ENCODE measurements at regions not wholly inside any gene's neighbourhood (a gene's known extent, or its start where the extent isn't known, plus 50 kb on each side); places are given as distances from the start of the nearest gene placed in this dataset.
"Not testable (repeated sequence)": the region's sequence is repeated elsewhere in the genome, so short reads cannot be mapped to it uniquely, and the experiment has no call there.

DNA sequence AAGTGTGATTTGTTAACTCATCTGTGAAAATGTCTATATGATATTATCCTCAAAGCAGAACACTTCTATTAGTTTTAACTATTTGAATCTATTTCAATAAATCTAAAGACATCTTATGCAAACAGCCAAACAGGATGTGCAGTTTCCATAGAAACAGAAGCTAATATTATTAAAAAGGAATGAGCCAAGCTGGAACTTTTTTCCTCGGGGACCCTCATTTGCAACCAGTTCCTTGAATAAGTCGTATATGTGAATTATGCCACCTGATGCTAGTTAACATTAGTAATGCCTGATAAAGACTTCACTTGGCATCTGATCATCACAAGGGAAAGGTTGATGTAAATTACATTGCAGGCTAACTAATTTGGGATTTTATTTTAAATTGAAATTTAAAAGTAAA is 216.9 kb upstream of the SMLR1 start:
- no peak for DNase-seq (ENCODE audit: low read depth, low spot score)

DNA sequence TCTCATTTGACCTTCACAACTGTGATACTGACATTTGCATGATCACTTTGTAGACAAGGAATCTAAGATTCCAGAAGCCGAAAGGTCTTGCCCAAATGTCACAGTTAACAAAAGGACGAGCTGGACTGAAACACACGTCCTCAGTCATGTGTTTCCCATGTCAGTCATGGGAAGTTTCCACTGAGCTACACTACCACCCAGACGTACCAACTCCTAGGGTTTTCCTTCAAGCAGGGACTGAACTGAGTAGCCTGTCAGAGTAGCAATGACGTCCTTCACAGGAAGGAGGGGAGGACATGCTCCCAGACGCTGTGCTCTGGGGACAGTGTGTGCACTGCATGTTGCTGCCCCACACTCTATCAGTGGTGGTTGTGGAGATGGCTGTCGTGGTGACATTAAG is 215.8 kb upstream of the SMLR1 start:
- DNase-seq (ENCODE audit: low read depth, low spot score) = no peak

DNA sequence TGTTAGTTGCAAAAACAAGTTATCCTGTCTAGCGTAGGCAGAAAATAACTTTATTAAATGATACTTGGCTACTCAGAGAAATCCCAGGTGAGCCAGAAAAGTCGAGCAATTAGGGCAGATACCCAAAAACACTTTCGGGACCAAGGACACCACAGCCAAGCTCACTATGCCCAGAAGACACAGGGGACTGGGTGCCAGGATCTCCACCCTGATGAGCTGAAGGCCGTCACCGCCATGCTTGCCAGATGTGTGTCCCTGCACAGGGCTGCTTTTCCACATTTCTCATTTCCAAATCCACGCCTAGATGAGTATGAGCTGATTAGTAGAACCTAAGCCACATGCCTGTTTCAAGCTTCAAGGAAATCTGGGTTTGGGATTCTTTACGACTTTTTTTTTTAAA is 214.0 kb upstream of the SMLR1 start:
- DNase-seq (ENCODE audit: low read depth, low spot score) = no peak

DNA sequence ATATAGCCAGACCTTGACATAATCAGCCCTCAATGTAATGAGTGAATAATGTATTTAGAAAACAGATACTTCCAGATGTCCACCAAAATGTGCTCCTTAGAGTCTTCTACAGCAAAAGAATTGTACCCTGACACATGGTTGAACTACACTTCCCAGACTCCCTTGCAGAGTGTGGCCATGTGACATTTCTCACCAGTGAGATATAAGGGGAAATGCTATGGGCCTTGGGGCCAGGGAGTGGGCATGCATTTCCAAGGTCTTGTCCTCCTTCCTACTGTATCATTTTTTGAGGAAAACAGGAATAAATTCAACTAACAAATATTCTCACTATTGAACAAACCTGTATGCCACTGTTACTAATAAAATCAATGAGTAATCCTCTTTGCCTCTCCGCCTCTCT is 211.4 kb upstream of the SMLR1 start:
- no peak for DNase-seq (ENCODE audit: low read depth, low spot score)

DNA sequence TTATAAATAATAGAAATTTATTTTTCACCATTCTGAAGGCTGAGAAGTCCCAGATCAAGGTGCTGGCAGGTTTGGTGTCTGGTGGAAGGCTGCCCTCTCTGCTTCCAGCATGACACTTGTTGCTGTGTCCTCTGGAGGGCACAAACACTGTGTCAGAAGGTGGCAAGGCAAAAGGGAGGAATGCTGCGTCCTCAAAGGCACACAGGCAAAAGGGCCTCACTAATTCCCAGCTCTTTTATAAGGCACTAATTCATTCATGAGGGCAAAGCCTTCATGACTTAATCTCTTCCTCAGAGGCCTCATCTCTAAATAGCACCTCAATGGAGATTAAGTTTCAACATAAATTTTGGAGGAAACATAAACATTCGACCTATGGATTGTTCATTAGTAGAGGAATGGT is 209.5 kb upstream of the SMLR1 start:
- DNase-seq (ENCODE audit: low read depth, low spot score) = no peak

DNA sequence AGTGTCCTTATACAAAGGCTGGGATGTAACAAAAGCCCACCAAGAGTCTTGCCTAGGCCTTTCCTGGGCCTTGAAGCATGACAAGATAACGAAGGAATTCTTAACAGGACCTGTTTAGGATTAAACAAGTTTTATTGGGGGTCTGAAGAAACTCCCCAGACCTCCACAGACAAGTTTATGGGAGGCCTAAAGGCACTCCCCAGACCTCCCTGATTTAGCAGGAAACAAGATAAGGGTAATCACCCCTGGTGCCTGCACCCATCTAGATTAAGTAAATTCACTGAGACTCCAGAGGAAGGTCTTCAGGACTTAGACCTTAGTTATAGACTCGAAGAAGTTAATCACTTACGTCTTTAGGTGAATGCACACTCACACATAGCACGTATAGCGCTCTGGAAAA is 208.4 kb upstream of the SMLR1 start:
- DNase-seq (ENCODE audit: low read depth, low spot score) = not testable (repeated sequence)

DNA sequence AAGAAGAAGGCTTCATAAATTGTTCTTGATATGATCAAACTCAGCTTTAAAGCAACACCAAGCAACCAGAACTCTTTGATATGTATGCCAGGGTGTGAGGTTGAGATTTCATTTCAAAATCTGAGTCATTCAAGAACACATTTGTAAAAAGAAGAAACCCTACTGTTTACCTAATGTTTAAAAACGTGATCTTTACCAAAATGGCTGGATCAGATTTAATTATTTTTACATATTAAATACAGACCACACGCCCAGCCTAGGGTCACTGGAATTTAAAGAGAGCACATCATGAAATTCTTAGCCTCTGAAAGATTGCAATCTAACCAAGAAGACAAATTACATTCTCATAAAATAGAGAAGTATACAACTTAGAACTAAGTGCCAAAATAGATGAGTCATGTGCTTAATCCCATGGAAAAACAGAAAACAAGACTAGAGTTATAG is 206.8 kb upstream of the SMLR1 start:
- DNase-seq (ENCODE audit: low read depth, low spot score) = no peak

DNA sequence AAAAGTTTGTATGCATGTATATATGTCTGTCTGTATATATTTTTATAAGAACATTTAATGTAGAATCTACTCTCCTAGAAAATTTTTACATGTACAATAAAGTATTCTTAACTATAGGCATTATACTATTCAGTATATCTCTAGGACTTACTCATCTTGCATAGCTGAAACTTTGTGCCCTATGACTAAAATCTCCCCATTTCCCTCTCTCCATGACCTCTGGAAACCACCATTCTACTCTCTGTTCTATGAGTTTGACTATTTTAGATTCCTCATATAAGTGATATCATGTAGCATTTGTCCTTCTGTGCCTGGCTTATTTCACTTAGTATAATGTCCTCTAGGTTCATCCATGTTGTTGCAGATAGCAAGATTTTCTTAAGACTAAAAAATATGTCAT is 205.1 kb upstream of the SMLR1 start:
- DNase-seq (ENCODE audit: low read depth, low spot score) = no peak

DNA sequence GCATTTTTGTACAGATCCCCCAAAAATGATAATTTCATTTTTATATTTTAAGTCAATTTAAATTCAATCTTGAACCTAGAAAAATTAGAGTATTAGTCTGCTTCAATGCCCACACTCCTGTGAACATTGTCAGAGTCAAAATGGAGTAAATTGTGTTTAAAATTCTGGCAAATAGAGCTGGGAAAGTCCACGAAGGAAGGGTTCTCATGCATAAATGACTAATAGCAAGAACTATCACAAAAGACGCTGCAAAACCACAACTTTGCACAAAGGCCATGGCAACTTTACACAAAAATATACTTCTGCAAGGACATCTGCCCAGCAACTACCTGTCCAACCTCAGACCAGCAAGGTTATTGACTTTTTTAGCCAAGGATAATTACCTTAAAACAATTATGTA is 203.2 kb upstream of the SMLR1 start:
- DNase-seq (ENCODE audit: low read depth, low spot score) = no peak

DNA sequence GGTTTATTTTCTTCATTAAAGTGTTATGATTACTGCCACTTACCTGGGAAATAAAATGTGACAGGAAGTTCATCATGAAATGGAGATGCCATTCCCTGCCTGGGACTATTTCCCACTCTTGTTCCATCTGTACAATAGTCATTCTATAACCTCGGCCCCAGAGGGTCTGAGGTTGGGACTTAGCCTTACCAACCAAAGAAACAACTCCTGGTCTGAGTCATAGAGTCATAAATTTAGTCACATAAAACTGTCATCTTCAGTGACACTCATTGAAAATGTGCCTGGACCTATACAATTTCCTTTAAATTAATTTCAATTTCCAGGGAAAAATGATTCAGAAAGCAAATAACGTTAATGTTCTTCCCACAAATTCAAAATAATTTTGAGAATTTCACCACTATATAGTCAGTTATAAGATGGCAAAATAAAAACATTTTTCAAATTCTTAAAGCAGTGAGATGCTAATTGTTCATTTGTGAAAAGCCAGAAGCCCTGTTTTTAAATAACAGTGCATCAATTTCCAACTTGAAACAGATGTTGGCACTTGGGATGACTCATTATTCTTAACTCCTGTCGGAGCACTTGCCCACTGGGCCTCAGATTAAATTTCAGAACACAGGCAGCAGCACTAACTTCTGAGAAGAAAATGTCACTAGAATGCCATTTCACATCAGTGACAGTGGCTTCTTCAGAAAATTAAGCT is 201.2 kb upstream of the SMLR1 start:
- DNase-seq (ENCODE audit: low read depth, low spot score) = no peak

DNA sequence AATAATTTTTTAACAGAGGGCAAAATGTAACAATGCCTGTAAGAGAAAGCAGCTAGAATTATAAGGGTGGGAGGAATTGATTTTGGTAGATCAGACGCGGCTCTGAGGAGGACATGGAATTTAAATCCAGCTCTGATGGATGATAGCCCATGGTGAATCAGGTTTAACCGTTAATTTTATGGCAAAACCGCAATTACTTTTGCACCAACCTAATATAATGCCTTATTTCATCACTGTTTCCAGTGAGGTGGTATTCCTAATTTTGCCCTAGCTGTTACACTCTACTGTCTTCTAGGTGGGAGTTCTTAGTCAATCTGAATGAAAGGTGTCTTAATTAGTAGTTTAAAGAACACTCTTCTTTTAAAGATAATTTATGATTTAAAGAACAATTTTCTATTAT is 198.3 kb upstream of the SMLR1 start:
- no peak for DNase-seq (ENCODE audit: low read depth, low spot score)

DNA sequence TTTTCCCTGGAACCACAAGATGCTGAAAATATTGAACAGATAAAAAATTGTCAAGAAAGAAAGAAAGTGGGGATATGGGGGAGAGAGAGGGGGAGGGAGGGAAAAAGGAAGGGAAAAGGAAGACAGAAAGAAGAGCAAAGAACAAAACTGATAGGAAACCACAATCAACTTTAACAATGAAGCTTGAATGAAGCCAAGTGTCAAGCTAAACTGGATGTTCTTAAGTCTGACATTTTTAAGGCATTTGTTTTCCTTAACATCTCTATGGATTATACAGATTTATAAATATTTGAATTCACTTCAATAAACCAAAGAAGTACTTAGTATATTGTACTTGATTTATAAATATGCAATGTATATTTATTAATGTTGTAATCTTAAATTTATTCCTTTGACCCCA is 197.6 kb upstream of the SMLR1 start:
- no peak for DNase-seq (ENCODE audit: low read depth, low spot score)

DNA sequence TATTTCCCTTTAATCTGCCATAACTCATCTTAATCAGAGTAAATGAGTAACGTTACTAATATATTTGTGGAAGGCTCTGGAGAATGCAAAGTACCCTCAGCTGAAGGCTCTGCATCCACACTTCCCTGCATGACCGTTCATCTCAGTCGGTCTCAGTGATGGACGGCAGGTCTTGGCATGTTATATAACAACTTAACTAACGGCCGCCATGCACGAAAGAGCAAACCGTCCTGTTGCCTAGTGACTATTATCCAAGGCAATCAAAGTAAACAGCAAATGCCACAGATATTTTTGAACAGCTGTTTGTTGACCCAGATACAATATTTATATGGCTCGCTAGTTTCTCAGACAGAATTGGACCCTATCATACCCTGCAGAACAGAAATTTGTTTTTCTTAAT is 194.9 kb upstream of the SMLR1 start:
- no peak for DNase-seq (ENCODE audit: low read depth, low spot score)

DNA sequence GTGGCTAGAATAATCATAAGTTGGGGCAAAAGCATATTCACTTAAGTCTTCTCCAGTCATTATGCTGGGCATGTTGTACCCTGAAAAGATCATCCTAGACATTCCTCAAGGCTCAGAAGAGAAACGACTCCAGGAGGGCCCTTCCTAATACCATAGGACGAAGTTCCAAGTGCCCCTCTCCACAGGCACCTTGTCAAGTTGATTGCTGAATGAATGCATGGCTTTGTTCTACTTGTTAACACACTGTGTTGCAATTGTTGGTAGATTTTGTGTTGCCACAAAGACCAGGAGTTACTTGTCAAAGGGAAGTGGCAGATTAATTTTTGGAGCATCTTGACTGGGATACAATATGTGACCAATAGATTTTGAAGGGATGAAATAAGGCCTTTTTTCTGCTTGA is 194.3 kb upstream of the SMLR1 start:
- DNase-seq (ENCODE audit: low read depth, low spot score) = no peak

DNA sequence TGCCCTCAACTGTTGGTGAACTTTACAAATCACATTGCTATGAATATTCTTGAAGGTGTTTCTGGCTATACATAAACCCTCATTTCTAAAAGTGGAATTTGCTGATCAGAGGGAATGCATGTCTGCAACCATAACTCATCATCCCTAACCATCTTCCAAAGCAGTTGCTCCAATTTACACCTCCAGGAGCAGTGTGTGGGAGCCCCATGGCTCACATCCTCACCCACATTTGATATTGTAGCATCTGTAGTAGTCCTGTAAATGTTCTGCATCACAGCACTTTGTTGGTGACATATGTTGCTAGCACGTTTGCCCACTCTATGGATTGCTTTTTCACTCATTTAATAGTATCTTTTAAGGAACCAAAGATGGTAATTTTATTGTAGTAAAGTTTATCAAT is 183.8 kb upstream of the SMLR1 start:
- no peak for DNase-seq (ENCODE audit: low read depth, low spot score)

DNA sequence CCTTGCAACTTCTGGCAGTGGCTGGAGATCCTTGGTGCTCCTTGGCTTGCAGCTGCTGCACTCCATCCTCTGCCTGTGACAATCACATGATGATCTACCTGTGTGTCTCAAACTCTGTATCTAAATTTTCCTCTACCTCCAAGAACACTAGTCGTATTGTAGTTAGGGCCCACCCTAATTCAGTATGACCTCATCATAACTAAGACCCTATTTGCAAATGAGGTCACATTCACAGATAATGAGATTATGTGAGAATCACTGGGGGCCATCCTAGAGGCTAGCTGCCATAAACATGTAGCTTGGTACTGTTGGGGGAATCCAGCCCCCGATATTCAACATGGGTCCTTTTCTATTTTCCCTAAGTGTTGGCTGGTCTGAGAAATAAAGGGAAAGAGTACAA is 183.0 kb upstream of the SMLR1 start:
- no peak for DNase-seq (ENCODE audit: low read depth, low spot score)

DNA sequence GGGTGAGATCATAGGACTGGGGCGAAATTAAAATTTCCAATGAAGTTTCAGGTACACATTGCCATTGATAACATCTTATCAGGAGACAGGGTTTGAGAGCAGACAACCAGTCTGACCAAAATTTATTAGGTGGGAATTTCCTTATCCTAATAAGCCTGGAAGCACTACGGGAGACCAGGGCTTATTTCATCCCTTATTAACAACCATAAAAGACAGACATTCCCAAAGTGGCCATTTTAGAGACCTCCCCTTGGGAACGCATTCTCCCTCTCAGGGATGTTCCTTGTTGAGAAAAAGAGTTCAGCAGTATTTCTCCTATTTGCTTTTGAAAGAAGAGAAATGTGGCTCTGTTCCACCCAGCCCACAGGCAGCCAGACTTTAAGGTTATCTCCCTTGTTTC is 182.4 kb upstream of the SMLR1 start:
- DNase-seq (ENCODE audit: low read depth, low spot score) = not testable (repeated sequence)

DNA sequence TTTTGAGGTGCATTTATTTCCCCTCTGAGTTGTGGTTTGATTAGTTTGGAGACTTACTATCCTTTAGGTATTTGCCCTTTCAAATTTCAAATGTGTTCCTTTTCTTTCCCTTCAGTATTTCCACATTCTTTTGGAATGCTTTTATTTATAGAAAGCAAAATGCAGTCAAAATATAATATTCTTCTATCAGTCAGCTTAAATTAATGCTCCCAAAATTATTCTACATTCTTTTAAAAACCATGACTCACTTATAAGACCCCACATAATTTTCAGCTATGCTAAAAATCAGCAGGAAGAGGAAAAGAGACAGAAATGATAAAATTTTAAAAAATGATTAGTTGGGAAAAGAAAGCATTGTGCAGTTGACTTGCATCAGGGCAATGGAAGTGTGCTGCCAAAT is 180.0 kb upstream of the SMLR1 start:
- no peak for DNase-seq (ENCODE audit: low read depth, low spot score)

DNA sequence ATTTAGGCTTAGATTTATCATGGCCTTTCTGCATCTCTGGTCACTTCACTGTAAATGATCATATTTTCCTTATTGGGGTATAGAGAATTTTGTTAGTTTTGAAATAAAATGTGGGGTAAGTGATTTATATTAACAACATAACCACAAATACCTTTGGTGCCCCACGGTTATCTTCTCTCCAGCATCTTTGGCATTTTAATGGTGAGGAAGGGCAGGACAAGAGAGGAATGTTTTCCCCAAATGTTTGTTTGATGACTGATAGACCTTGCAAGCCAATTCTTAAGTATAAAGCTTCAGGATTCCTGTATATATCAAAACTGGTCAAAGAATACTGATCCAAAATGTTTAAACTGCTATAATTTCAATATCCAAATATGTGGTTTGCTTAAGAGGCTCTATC is 171.6 kb upstream of the SMLR1 start:
- no peak for DNase-seq (ENCODE audit: low read depth, low spot score)

DNA sequence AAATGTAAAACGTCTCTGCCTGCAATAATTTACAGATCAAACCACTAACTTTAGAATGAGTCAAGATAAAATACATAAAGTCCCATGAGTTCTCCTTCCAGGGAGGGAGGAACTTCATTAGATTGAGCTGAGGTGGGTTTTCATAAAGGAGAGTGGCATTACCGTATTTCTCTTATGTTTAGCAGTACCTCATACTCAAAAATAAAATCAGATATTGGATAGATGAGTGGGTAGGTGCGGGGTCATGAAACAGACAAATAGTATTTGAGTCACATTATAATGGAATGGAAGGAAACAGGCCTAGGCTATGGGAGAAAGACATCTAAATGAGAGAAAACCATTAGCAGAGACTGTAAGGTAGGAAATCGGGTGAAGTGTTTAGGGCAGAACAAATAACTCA is 166.1 kb upstream of the SMLR1 start:
- DNase-seq (ENCODE audit: low read depth, low spot score) = no peak

DNA sequence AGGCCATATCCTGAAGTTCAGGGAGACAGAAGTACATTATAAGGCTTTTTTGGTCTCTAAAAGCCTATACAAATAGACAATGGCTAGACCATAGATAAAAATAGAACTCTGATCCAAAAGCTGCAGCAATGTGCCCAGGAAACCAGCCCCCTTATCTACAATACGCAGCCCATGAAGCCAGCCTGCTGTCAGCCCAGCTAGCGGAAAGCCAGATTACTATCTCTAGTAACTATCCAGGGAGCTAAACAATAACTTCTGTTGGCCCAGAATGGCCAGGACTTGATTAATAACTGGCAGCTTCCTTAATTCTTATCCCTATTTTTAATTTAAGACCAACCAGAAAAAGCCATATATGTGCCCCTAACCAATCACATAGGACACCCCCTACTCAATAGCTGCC is 160.4 kb upstream of the SMLR1 start:
- no peak for DNase-seq (ENCODE audit: low read depth, low spot score)

DNA sequence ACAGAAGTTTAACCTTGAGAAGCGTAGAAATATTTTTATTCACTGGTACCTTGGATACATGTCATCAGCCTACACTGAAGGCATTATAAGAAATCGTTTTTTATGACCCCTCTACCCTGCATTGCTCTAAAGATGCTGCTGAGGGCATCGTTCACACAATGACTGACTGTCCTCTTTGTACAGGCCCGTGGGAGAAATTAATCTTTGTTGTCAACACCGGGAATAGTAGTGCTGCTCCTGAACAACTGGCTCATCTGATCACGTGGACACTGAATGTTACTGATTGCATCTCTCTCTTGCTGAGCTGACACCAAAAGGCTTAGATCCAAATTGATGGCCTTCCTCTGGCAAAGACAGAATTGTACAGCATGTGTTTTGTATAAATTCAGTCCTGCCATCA is 157.1 kb upstream of the SMLR1 start:
- no peak for DNase-seq (ENCODE audit: low read depth, low spot score)

DNA sequence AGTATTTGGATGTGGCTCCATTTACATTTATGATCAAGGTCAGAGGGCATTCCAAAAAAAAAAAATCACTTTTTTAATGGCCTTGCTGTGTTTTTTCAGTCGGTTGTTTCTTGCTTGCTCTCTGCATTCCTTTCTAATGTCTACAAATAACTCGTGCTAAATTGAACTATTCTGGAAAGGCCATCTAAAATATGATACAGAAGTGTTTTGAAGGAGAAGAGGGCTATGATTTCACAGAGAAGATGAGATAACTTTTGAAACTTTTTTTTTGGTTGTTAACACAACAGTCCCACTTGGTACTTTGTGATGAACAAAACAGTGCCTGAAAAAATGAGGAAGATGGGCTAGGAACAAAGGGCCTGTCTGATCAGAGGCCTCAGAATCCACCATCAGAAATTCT is 156.1 kb upstream of the SMLR1 start:
- DNase-seq (ENCODE audit: low read depth, low spot score) = no peak

DNA sequence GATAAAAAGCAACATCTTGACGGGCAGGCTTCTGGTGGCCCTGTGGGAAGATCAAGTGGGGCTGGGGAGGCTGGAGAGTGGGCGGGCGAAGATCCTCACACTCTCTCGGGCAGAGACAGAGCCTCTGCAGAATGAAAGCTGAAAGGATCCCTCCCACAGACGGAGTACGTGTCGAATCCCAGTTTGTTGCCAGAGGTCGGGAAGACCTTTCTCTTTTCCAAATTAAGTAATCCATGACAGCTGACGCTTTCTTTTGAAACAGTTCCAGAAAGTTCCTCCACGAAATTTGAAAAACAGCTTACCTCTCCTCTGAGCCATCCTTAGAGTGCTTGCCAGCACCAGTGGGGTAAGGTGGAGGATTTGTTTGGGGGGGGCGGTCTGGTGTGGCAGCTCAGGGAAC is 155.6 kb upstream of the SMLR1 start:
- no peak for DNase-seq (ENCODE audit: low read depth, low spot score)

Measured in brain pericyte (primary cell).